Stimulated activated CD4-positive, alpha-beta T cell treated with anti-CD3 and anti-CD28 coated beads, Interleukin-2, amount 100 ng/mL, for 24 hours (primary cell): ENCODE measurements at regions not wholly inside any gene's neighbourhood (a gene's known extent, or its start where the extent isn't known, plus 50 kb on each side); places are given as distances from the start of the nearest gene placed in this dataset.
A peak's percentile ranks its signal among the peaks of the same experiment; 100 is the strongest.
"Not testable (repeated sequence)": the region's sequence is repeated elsewhere in the genome, so short reads cannot be mapped to it uniquely, and the experiment has no call there.

Experiments
- DNase-seq, 2 donors: peaks; one replicate each; pipeline ENCODE4 v3.0.0-alpha.2; 2020

- DNase-seq = not testable (repeated sequence)
These were observed 61.0 kb downstream of the SPDYE17 start for GRCh38 chr7:76971201-76971600.

- DNase-seq = not testable (repeated sequence)
These were observed 62.3 kb downstream of the SPDYE17 start for GRCh38 chr7:76969892-76970291.

GRCh38 chr7:76965731-76966548, 66.2 kb downstream of the SPDYE17 start:
- DNase-seq = not testable (repeated sequence)

GRCh38 chr7:76964050-76964449, 68.1 kb downstream of the SPDYE17 start:
- not testable (repeated sequence) for DNase-seq

GRCh38 chr7:76963061-76963460, 69.1 kb downstream of the SPDYE17 start:
- DNase-seq = not testable (repeated sequence)

GRCh38 chr7:76960400-76960986, 71.7 kb downstream of the SPDYE17 start:
- DNase-seq = not testable (repeated sequence)

- DNase-seq = peak in 1 of 2 donors; percentile 5
These were observed 72.4 kb downstream of the SPDYE17 start for GRCh38 chr7:76959573-76960399.

GRCh38 chr7:76956531-76956930, 75.6 kb downstream of the SPDYE17 start:
- DNase-seq = not testable (repeated sequence)

- DNase-seq = not testable (repeated sequence)
These were observed 77.0 kb downstream of the SPDYE17 start for GRCh38 chr7:76955124-76955523.

GRCh38 chr7:76944603-76945002, 87.6 kb downstream of the SPDYE17 start:
- DNase-seq = not testable (repeated sequence)

GRCh38 chr7:76941809-76942765, 90.1 kb downstream of the SPDYE17 start:
- DNase-seq = not testable (repeated sequence)

- not testable (repeated sequence) for DNase-seq
These were observed 94.4 kb downstream of the SPDYE17 start for GRCh38 chr7:76937781-76938180.

GRCh38 chr7:76937330-76937729, 94.8 kb downstream of the SPDYE17 start:
- DNase-seq = not testable (repeated sequence)

GRCh38 chr7:76936346-76936745, 95.8 kb downstream of the SPDYE17 start:
- not testable (repeated sequence) for DNase-seq

GRCh38 chr7:76934711-76935110, 97.5 kb downstream of the SPDYE17 start:
- not testable (repeated sequence) for DNase-seq

GRCh38 chr7:76932957-76933356, 99.2 kb downstream of the SPDYE17 start:
- DNase-seq = not testable (repeated sequence)

- DNase-seq = not testable (repeated sequence)
These were observed 100.7 kb downstream of the SPDYE17 start for GRCh38 chr7:76931441-76931840.

GRCh38 chr7:76930416-76930815, 101.7 kb downstream of the SPDYE17 start:
- DNase-seq = not testable (repeated sequence)

GRCh38 chr7:76928751-76929150, 103.4 kb downstream of the SPDYE17 start:
- DNase-seq = not testable (repeated sequence)

GRCh38 chr7:76927741-76928393, 104.3 kb downstream of the SPDYE17 start:
- DNase-seq = not testable (repeated sequence)

- DNase-seq = not testable (repeated sequence)
These were observed 105.7 kb downstream of the SPDYE17 start for GRCh38 chr7:76926416-76926815.
